NT2/D1 (cell line): ENCODE measurements at regions not wholly inside any gene's neighbourhood (a gene's known extent, or its start where the extent isn't known, plus 50 kb on each side); places are given as distances from the start of the nearest gene placed in this dataset.

Experiments used
- DNase-seq: peaks from one replicate; pipeline ENCODE4 v3.0.0-alpha.2; 2011; ENCODE audit warnings: low read depth, low spot score
- H3K27me3 ChIP-seq: 2 replicates; pipeline ENCODE4 v1.6.0; 2011; ENCODE audit warnings: mild to moderate bottlenecking; ENCODE audit not compliant: insufficient read length, insufficient read depth
- H3K36me3 ChIP-seq: 2 replicates; pipeline ENCODE4 v1.6.1; 2011; ENCODE audit warnings: mild to moderate bottlenecking, low read length, mixed read lengths; ENCODE audit not compliant: insufficient read depth, insufficient read length
- H3K4me1 ChIP-seq: 2 replicates; pipeline ENCODE4 v1.5.1; 2011; ENCODE audit not compliant: insufficient read depth, insufficient read length
- H3K4me3 ChIP-seq: 2 replicates; pipeline ENCODE4 v1.5.1; 2011; ENCODE audit warnings: low read depth; ENCODE audit not compliant: insufficient read length
- H3K9ac ChIP-seq: 2 replicates; pipeline ENCODE4 v1.6.0; 2011; ENCODE audit warnings: low read depth; ENCODE audit not compliant: insufficient read length
- H3K9me3 ChIP-seq: 2 replicates; pipeline ENCODE4 v1.5.1; 2011; ENCODE audit warnings: mild to moderate bottlenecking, low read length; ENCODE audit not compliant: insufficient read depth
- SUZ12 ChIP-seq: IDR thresholded peaks from 2 replicates; pipeline ENCODE4 v1.6.1; 2011; ENCODE audit not compliant: insufficient read length, insufficient read depth; ENCODE audit errors: extremely low read depth
- YY1 ChIP-seq: IDR thresholded peaks from 2 replicates; pipeline ENCODE4 v1.6.1; 2011; ENCODE audit not compliant: insufficient read length, insufficient read depth
- ZNF274 ChIP-seq: IDR thresholded peaks from 2 replicates; pipeline ENCODE4 v1.6.1; 2011; ENCODE audit warnings: mild to moderate bottlenecking, low read depth, low read length

GRCh38 chr5:54745599-54745998 is 228.0 kb downstream of the SNX18 start:
- DNase-seq = no peak

GRCh38 chr5:54743997-54744788 is 226.6 kb downstream of the SNX18 start:
- Histone ChIP-seq H3K36me3 (no peaks in the 10 kb centered on the region), H3K9ac (no peak overlapping the region), H3K4me1 (peaks cover 6% of the 10 kb centered on the region), H3K27me3 (no peaks in the 10 kb centered on the region), H3K9me3 (no peaks in the 10 kb centered on the region), H3K4me3 (no peak overlapping the region)
- no peak for TF ChIP-seq YY1
- TF ChIP-seq ZNF274 = no peak
- no peak for TF ChIP-seq SUZ12
- DNase-seq = no peak

More at GRCh38 chr5:54745599-54745998, 228.0 kb downstream of the SNX18 start:
- no peaks in the 10 kb centered on the region for H3K36me3 ChIP-seq
- H3K27me3 ChIP-seq = no peaks in the 10 kb centered on the region
- no peaks in the 10 kb centered on the region; the same call in 1 of the 2 replicates for H3K9me3 ChIP-seq
- peaks cover 6% of the 10 kb centered on the region for H3K4me1 ChIP-seq
- H3K9ac ChIP-seq = no peak overlapping the region
- H3K4me3 ChIP-seq = no peak overlapping the region
- TF ChIP-seq ZNF274 (no peak), SUZ12 (no peak), YY1 (no peak)

GRCh38 chr5:54743581-54743980 is 226.0 kb downstream of the SNX18 start:
- no peak overlapping the region for H3K4me3 ChIP-seq
- no peaks in the 10 kb centered on the region for H3K9me3 ChIP-seq
- H3K4me1 ChIP-seq = peaks cover 6% of the 10 kb centered on the region
- no peak overlapping the region for H3K9ac ChIP-seq
- H3K36me3 ChIP-seq = no peaks in the 10 kb centered on the region
- H3K27me3 ChIP-seq = no peaks in the 10 kb centered on the region
- TF ChIP-seq ZNF274 = no peak
- TF ChIP-seq SUZ12 = no peak
- no peak for TF ChIP-seq YY1
- no peak for DNase-seq

- H3K9me3 ChIP-seq = no peaks in the 10 kb centered on the region
- no peaks in the 10 kb centered on the region for H3K27me3 ChIP-seq
- no peak overlapping the region for H3K9ac ChIP-seq
- H3K36me3 ChIP-seq = no peaks in the 10 kb centered on the region
- no peak overlapping the region for H3K4me3 ChIP-seq
- no peak for TF ChIP-seq SUZ12
- TF ChIP-seq YY1 = no peak
- TF ChIP-seq ZNF274 = no peak
- no peak for DNase-seq
- peaks cover 6% of the 10 kb centered on the region for H3K4me1 ChIP-seq
Observed at GRCh38 chr5:54742417-54742891, 224.9 kb downstream of the SNX18 start.

GRCh38 chr5:54741711-54742110 is 224.2 kb downstream of the SNX18 start:
- TF ChIP-seq YY1 (no peak), SUZ12 (no peak), ZNF274 (no peak)
- no peak overlapping the region for H3K9ac ChIP-seq
- no peak overlapping the region for H3K4me3 ChIP-seq
- no peaks in the 10 kb centered on the region for H3K9me3 ChIP-seq
- H3K27me3 ChIP-seq = no peaks in the 10 kb centered on the region
- peaks cover 6% of the 10 kb centered on the region for H3K4me1 ChIP-seq
- H3K36me3 ChIP-seq = no peaks in the 10 kb centered on the region
- DNase-seq = no peak

- no peaks in the 10 kb centered on the region for H3K27me3 ChIP-seq
- no peak overlapping the region for H3K9ac ChIP-seq
- no peak overlapping the region for H3K4me3 ChIP-seq
- no peaks in the 10 kb centered on the region for H3K36me3 ChIP-seq
- no peak for DNase-seq
- peaks cover 2% of the 10 kb centered on the region for H3K4me1 ChIP-seq
- no peaks in the 10 kb centered on the region for H3K9me3 ChIP-seq
- no peak for TF ChIP-seq SUZ12
- TF ChIP-seq YY1 = no peak
- TF ChIP-seq ZNF274 = no peak
Observed at GRCh38 chr5:54740141-54740540, 222.6 kb downstream of the SNX18 start.

GRCh38 chr5:54739371-54739770 is 221.8 kb downstream of the SNX18 start:
- no peak for DNase-seq
- TF ChIP-seq ZNF274 = no peak
- no peak for TF ChIP-seq SUZ12
- TF ChIP-seq YY1 = no peak
- no peaks in the 10 kb centered on the region for H3K4me1 ChIP-seq

More at GRCh38 chr5:54739371-54739770, 221.8 kb downstream of the SNX18 start:
- Histone ChIP-seq H3K9ac (no peak overlapping the region), H3K27me3 (no peaks in the 10 kb centered on the region), H3K4me3 (no peak overlapping the region), H3K36me3 (no peaks in the 10 kb centered on the region), H3K9me3 (no peaks in the 10 kb centered on the region)
